IPS DF 4.7 (cell line): ENCODE measurements at regions not wholly inside any gene's neighbourhood (a gene's known extent, or its start where the extent isn't known, plus 50 kb on each side); places are given as distances from the start of the nearest gene placed in this dataset.

ENCODE experiments used
- DNase-seq: peaks from one replicate; pipeline ENCODE4 v3.0.0-alpha.2; 2013; ENCODE audit warnings: low spot score; ENCODE audit errors: extremely low read depth

DNA sequence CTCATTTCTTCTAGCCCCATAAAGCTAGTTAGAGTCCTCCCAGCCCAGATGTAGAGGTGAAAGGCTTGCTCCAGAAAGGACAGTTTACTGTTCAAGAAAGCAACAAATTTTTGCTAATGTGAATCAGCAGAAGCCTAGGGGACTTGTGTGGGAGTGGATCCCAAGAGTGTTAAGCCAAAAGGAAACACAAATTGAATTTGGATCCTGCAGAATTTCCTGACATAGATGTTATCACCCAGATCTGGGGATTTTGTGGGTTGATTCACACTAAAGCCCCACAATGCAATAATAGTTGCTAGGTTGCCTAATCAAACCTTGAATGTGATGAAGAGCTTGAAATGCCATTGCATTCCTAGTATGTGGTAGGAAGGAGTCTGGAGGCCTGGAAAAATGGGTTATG lies 135.2 kb upstream of the HS3ST3A1 start:
- no peak for DNase-seq

- no peak for DNase-seq
Measured at GRCh38 chr17:13740686-13741085, 139.0 kb upstream of the HS3ST3A1 start.

DNA sequence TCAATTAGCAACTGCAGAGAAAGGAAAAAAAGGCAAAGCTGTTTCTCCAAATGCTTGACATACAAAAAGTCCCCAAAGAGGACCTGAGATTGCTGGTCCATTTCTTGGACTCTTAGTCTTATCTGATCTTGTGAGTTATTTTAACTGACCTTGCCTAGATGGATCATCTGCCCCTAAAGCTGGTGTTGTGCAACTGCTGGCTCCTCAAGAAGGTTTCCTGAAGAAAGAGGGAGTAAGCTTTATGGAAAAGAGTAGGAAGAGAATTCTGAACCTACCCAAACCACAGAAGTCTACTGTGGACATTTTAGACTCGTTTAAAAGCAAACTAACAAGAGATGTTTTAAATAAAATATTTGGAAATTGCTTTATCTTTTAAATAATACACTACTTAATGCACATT lies 140.0 kb upstream of the HS3ST3A1 start:
- DNase-seq = no peak

DNA sequence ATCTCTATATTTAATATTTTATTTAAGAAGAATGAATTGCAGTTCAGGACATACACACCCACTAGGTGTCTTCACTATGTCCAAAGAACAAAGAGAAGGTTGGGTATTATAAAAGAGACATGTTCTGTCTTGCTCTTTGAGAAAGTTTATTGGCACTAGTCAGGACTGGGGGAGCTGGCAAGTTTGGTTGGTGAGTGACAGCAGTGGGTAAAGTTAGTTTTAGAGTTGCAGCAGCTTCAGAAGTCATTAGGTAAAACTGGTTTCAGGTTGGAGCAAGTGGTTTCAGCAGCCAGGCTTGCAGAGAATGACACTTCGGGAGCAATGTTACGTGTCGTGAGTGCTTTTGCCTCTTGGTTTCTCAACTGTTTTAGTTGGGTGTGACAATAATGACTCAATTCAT lies 142.2 kb upstream of the HS3ST3A1 start:
- no peak for DNase-seq

GRCh38 chr17:13746404-13746803 lies 144.7 kb upstream of the HS3ST3A1 start:
- no peak for DNase-seq

GRCh38 chr17:13749166-13749890 lies 147.6 kb upstream of the HS3ST3A1 start:
- DNase-seq = no peak

DNA sequence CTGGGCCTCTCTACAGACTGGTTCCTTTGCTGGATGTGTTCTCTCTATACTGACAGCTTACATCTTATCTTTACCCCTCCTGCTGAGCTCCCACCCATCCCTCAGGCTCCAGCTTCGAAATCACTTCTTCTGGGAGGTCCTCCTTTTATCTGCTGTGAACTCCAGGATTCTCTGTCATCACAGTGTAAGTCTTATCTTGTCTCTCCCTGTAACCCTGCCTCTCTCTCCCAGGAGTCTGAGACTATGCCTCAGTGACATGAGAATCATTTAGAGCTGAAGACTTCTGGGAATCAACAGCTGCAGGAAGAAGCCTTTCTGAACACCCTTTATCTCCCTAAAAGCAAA lies 148.1 kb upstream of the HS3ST3A1 start:
- no peak for DNase-seq

DNA sequence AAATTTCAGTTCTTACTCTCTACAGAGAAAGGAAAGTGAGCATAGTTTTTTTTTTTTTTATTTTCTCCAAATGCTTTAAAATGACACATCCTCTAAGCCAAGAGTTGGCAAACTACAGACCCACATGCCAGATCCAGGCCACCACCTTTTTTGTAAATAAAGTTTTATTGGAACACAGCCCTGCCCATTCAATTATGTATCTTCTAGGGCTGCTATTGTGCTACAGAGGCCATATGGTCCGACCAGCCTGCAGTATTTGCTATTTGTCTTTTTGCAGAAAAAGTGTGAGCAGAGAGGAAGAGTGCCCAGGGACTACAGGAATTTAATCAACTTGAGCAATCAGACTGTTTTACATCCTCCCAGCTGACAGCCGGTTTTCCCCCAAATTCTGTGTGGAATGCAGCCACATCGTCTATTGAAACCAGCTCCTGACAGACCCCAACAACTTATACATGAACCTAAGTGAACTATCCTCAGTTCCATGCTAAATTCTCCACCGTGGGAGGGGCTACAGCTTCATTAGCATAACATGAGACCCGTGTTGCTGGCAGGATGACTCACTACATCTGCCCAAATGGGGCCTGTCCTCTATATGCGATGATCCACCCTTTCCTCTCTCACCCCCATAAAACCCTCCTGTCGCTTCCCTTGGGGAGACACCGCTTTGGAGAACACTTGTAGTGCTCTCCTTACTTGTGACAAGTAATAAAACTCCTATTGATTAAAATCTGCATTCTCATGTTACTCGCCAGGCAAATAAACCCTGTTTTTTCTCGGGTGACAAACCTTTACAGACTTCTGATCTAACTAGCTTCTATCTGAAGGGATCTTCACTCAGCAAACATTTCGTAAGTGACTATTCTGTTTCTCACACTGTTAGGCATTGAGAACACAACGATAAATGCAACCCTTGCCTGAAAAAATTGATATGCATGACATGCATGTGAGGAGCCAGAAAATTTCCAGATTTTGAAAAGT lies 149.4 kb upstream of the HS3ST3A1 start:
- no peak for DNase-seq

GRCh38 chr17:13753154-13753553 lies 151.4 kb upstream of the HS3ST3A1 start:
- no peak for DNase-seq

DNA sequence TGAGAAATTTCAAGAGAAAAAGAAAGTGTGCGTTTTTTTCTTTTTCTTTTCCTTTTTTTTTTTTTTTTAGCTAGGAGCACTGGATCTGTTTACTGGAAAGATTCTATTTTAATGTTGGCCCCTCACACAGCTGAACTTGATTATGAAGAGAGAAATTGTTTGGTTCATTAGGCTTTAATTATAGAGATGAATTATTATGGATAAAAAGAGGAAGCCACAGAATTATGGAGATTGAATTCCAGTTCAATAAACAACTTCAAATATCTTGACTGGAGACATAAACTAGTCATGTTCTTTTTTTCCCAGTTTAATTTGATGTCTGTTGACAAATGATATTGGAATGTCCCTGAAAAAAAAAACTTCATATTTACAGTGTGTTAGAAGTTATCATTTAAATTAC lies 152.0 kb upstream of the HS3ST3A1 start:
- DNase-seq = no peak

- no peak for DNase-seq
Measured at GRCh38 chr17:13755851-13756250, 154.1 kb upstream of the HS3ST3A1 start.

DNA sequence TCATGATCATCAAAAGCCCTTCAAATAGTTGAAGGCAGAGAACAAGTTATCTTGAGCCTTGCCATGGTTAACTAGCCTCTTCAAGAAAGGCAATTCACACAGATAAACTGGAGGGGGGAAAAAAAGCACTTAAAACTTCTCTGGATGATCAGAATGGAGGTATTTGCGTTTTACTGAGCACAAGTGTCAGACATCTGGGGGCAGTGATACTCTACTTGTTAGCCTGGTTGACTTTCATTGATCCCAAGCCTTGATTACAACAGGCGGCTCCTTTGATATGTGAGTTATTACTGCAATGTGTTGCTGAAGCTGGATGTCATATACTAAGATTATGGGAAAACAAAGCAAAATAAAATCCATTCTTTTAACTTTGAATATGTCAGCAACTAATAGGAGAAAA lies 155.0 kb upstream of the HS3ST3A1 start:
- DNase-seq = no peak

- DNase-seq = no peak
Measured at GRCh38 chr17:13757871-13758270, 156.1 kb upstream of the HS3ST3A1 start.

DNA sequence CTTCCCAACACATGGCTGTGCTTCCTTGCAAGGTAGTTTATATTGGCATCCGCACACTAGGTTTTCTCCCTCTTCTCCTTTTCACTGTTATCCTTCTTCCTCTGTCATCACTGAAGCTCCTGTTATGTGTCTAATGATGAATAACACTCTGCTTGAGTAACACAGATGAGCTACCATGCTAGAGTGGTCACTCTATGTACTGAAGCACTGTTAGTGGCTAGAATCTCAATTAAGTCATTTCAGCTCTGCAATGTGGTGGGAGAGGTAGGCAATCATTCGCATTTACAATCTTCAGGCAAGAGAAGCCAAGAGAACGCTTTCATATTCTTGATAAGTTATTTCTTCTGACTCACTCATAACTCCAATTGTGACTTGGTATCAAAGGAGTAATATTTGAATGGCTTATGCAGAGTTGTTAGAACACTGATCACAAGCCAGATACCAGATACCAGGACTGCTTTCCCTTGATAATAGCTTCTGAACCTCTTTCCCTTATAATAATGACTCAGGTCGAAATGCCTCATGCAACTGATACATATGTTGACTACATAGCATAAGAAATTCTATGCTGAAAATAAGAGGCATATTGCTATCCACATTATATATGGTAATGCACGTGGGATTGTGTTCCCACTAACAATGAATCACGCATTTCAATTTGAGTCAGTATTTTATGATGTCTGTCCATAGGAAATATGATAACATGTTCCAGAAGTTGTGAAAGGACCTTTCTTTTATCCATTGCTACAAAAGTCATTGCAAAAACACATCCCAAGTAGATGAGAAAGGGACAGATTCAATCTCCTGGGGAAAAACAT lies 158.0 kb upstream of the HS3ST3A1 start:
- no peak for DNase-seq

DNA sequence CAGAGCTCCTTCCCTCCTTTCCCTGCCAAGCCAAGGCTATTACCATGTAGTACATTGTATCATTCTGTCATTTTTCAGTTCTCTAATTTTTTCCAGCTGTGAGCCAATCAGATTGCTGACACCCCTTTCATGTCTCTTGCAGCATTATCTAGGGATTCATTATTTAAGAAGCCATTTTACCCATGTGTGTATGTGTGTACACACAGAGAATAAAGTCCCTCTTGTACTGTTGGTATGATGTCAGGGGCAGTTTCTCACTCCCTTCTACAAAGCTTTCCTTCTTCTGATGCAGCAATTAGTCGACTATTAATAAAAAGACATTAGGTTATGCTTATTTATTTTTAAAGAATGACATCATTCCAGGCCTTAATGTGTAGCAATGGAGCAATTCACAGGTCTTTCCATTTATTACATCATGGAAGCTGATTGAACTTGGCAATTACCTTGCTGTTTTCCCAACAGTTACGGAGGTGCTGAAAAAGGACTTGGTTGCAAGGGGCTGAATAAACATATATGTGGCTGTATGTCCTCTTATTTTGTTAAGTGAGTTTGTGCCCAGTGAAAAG lies 159.4 kb upstream of the HS3ST3A1 start:
- DNase-seq = no peak

GRCh38 chr17:13765701-13766100 lies 164.0 kb upstream of the HS3ST3A1 start:
- no peak for DNase-seq

DNA sequence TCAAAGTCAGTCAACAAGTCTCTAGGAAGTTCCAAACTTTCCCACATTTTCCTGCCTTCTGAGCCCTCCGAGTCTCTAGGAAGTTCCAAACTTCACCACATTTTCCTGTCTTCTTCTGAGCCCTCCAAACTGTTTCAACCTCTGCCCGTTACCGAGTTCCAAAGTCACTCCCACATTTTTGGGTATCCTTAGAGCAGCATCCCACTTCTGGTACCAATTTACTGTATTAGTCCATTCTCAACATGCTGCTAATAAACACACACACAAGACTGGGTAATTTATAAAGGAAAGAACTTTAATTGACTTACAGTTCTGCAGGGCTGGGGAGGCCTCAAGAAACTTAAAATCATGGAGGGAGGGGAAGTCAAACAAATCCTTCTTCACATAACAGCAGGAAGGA lies 169.0 kb upstream of the HS3ST3A1 start:
- no peak for DNase-seq

- DNase-seq = no peak
Measured at GRCh38 chr17:13775450-13775849, 173.7 kb upstream of the HS3ST3A1 start.

DNA sequence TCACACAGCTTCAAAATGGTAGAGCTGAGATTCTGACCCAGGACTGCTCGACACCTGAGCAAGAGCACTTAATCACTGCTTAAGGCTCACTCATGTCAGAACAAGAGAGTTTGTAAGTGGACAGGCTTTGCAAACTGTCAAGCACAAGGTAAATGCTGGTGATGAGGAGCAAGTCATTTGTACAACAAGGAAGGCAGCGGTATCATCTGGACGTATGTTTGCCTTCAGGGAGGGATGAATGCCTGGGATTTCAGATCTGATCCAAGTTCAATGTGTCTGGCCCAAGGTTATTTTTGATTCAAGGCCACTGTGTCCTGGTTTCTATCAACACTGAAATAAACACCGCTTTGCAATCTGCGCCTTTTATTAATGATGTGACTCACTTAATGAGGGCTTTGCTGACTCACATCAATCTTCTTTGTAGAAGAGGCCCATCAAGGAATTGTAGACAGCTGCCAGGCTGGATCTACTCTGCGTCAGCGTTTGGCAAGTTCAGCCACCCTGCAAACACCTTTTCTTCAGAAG lies 174.4 kb upstream of the HS3ST3A1 start:
- DNase-seq = no peak

- DNase-seq = no peak
Measured at GRCh38 chr17:13777003-13777402, 175.3 kb upstream of the HS3ST3A1 start.

DNA sequence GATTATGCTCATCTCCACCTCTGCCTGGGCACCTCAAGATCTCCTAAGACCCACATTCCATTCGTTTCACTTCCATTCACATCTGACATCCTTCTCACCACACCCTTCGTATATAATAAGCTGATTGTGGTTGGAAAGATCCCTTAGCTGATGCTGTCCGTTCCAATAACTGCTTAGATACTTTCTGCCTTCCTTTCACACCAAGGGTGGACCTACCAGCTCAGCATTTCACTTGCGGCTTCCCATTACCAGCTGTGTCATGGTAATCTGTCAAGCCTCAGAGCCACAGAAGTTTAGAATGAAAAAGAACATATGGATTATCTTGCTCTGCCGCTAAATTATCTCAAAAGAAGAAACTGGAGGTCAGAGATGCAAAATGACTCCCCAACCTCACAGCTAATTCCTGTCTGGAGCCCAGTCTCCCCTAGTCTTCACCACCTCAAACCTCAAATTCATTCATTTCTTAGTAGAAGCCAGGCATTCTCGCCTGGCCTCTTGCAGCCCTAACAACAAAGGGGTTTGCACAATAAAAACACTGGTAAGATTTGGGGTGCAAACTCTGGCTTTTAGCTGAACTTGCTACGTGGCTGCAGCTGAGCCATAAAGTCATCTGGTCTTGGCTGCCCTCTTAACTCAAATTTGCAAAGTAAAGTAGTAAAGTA lies 182.8 kb upstream of the HS3ST3A1 start:
- DNase-seq = no peak
